ENCODE measurements at regions not wholly inside any gene's neighbourhood (a gene's known extent, or its start where the extent isn't known, plus 50 kb on each side); places are given as distances from the start of the nearest gene placed in this dataset.

DNA sequence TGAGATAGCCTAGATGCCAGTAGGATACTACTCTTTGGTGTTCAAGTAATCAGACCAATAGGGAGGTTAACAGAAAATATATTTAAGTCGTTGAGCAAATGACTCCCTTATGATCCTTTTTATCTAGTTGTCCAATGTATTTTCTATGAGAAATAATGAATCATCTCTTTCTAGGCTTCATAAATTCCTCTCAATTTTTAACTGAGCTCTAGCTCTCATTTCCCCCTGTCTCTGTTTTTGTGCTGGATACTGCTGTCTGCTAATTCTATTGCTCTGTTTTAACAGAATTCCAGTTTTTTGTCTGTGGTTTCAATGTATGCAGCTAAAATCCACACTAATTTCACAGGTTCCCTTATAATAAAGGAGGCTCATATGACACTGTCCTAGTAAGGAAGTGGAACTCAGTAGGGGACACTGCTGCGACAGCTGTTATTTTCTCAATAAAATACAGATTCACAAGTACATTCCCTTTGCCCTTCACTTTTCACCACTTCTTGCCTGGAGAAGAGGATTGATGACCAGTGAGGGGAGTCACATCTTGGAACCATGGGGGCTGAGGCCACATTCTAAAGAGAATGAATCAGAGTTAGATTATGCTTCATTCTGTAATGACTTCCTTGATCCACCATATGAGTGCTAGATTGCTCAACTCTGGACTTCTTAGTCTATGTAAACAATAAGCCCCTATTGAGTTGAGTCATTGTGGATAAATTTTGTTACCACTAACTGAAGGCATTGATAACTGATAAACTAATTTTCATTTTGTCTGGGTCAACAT lies 558.7 kb upstream of the KCNMB2 start:
- Histone ChIP-seq H3K9me3 (ENCODE audit: low read depth, low read length) (no peaks in the 10 kb centered on the region), H4K20me1 (ENCODE audit: insufficient read depth, low read length) (no peaks in the 10 kb centered on the region), H2AFZ (ENCODE audit: low read length) (no peak overlapping the region), H3K27me3 (ENCODE audit: insufficient read depth, low read length) (no peaks in the 10 kb centered on the region), H3K36me3 (ENCODE audit: insufficient read depth, low read length) (no peaks in the 10 kb centered on the region), H3K4me3 (ENCODE audit: insufficient read depth, low read length) (peak overlapping the region; percentile 13), H3K27ac (ENCODE audit: low read depth, low read length) (peak overlapping the region; percentile 91), H3K79me2 (ENCODE audit: insufficient read depth, low read length) (no peaks in the 10 kb centered on the region), H3K4me1 (ENCODE audit: insufficient read depth, low read length) (peaks cover 44% of the 10 kb centered on the region), H3K4me2 (ENCODE audit: insufficient read depth, low read length) (peak overlapping the region; percentile 72)
- DNase-seq (ENCODE audit: insufficient read length, low spot score, missing footprints): peak; percentile 82
- TF ChIP-seq, protein P1, sequence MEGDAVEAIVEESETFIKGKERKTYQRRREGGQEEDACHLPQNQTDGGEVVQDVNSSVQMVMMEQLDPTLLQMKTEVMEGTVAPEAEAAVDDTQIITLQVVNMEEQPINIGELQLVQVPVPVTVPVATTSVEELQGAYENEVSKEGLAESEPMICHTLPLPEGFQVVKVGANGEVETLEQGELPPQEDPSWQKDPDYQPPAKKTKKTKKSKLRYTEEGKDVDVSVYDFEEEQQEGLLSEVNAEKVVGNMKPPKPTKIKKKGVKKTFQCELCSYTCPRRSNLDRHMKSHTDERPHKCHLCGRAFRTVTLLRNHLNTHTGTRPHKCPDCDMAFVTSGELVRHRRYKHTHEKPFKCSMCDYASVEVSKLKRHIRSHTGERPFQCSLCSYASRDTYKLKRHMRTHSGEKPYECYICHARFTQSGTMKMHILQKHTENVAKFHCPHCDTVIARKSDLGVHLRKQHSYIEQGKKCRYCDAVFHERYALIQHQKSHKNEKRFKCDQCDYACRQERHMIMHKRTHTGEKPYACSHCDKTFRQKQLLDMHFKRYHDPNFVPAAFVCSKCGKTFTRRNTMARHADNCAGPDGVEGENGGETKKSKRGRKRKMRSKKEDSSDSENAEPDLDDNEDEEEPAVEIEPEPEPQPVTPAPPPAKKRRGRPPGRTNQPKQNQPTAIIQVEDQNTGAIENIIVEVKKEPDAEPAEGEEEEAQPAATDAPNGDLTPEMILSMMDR (IDR thresholded peaks at IDR 0.05; ENCODE audit: extremely low read depth, low read depth, low read length): no peak

DNA sequence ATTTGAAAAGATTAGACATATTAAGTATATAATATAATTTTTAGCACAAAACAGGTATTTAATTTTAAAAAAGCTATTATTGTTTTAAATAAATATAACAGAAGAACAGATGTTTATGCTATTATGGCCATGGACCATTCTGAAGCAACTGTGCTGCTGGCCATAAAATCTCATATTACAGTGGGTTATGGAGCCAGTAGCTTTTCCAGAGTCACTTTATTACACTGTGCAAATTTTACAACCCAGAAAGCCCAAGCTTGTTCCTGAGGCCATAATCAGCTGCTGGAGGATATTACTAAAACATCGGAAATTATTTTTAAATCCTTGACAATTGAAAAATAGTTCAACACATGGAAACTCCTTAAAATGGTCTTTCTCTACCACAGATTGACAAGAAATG lies 557.3 kb upstream of the KCNMB2 start:
- TF ChIP-seq, protein P1 (IDR thresholded peaks at IDR 0.05; ENCODE audit: extremely low read depth, low read depth, low read length): no peak
- Histone ChIP-seq H3K36me3 (ENCODE audit: insufficient read depth, low read length) (no peaks in the 10 kb centered on the region), H2AFZ (ENCODE audit: low read length) (no peak overlapping the region), H3K79me2 (ENCODE audit: insufficient read depth, low read length) (no peaks in the 10 kb centered on the region), H3K4me2 (ENCODE audit: insufficient read depth, low read length) (no peak overlapping the region), H3K27ac (ENCODE audit: low read depth, low read length) (peak overlapping the region; percentile 91), H4K20me1 (ENCODE audit: insufficient read depth, low read length) (no peaks in the 10 kb centered on the region), H3K4me1 (ENCODE audit: insufficient read depth, low read length) (peaks cover 37% of the 10 kb centered on the region), H3K9me3 (ENCODE audit: low read depth, low read length) (no peaks in the 10 kb centered on the region), H3K4me3 (ENCODE audit: insufficient read depth, low read length) (no peak overlapping the region), H3K27me3 (ENCODE audit: insufficient read depth, low read length) (no peaks in the 10 kb centered on the region)
- DNase-seq (ENCODE audit: insufficient read length, low spot score, missing footprints): no peak

DNA sequence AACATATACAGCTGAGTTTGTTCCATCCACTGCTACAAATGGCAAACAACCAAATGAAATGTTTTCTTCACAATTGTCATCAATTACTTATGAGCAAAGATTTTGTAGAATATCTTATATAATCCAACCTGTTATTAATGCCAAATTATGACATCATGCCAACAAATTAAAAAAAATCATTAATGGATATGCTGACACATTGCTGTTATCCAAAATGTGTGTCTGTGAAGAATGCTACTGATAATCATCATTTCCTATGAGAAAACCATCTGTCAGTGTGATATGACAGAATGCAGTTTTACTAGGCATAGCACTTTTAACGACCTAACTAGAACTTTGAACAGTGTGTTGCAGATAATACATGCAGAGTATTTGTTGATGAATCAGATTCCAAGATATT lies 556.5 kb upstream of the KCNMB2 start:
- Histone ChIP-seq H3K79me2 (ENCODE audit: insufficient read depth, low read length) (no peaks in the 10 kb centered on the region), H3K4me2 (ENCODE audit: insufficient read depth, low read length) (no peak overlapping the region), H3K36me3 (ENCODE audit: insufficient read depth, low read length) (no peaks in the 10 kb centered on the region)

DNA sequence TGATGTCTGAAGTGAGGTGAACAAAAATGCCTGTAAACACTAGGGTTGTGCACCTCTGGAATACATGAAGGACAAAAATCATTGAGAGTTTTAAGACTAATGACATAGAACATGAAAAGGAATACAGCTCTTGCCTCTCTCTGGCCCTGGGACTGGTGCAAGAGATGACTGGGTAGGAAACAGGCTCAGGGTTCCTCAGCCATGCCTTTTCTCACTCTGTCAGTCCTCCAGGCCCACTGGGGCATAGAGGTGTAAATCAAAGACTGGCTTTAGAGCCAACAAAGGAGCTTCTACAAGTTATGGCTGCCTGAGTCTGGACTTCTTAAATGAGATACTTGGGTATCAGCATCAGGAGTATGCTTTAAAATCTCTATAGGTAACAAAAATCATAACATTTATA lies 554.7 kb upstream of the KCNMB2 start:
- no peak for DNase-seq (ENCODE audit: insufficient read length, low spot score, missing footprints)
- Histone ChIP-seq H3K27me3 (ENCODE audit: insufficient read depth, low read length) (no peaks in the 10 kb centered on the region), H4K20me1 (ENCODE audit: insufficient read depth, low read length) (no peaks in the 10 kb centered on the region), H3K4me2 (ENCODE audit: insufficient read depth, low read length) (no peak overlapping the region), H3K79me2 (ENCODE audit: insufficient read depth, low read length) (no peaks in the 10 kb centered on the region), H3K36me3 (ENCODE audit: insufficient read depth, low read length) (no peaks in the 10 kb centered on the region), H2AFZ (ENCODE audit: low read length) (no peak overlapping the region), H3K9me3 (ENCODE audit: low read depth, low read length) (no peaks in the 10 kb centered on the region), H3K4me3 (ENCODE audit: insufficient read depth, low read length) (no peak overlapping the region), H3K27ac (ENCODE audit: low read depth, low read length) (peak overlapping the region; percentile 6), H3K4me1 (ENCODE audit: insufficient read depth, low read length) (peaks cover 29% of the 10 kb centered on the region)
- TF ChIP-seq, protein P1 (IDR thresholded peaks at IDR 0.05; ENCODE audit: extremely low read depth, low read depth, low read length): no peak

More for the DNA sequence above, 556.5 kb upstream of the KCNMB2 start:
- Histone ChIP-seq H3K4me3 (ENCODE audit: insufficient read depth, low read length) (no peak overlapping the region), H3K4me1 (ENCODE audit: insufficient read depth, low read length) (peaks cover 34% of the 10 kb centered on the region), H3K9me3 (ENCODE audit: low read depth, low read length) (no peaks in the 10 kb centered on the region), H3K27me3 (ENCODE audit: insufficient read depth, low read length) (no peaks in the 10 kb centered on the region), H2AFZ (ENCODE audit: low read length) (no peak overlapping the region), H4K20me1 (ENCODE audit: insufficient read depth, low read length) (no peaks in the 10 kb centered on the region), H3K27ac (ENCODE audit: low read depth, low read length) (no peak overlapping the region)
- no peak for DNase-seq (ENCODE audit: insufficient read length, low spot score, missing footprints)
- TF ChIP-seq, protein P1 (IDR thresholded peaks at IDR 0.05; ENCODE audit: extremely low read depth, low read depth, low read length): no peak

Measured in osteoblast (primary cell).